Large intestine (tissue), 3 donors: ENCODE measurements at regions not wholly inside any gene's neighbourhood (a gene's known extent, or its start where the extent isn't known, plus 50 kb on each side); places are given as distances from the start of the nearest gene placed in this dataset.

Experiments
- DNase-seq, 2 donors: peaks; one replicate each; pipeline versions ENCODE4 v3.0.0 to v3.0.0-alpha.2; 2013
- H3K27ac ChIP-seq: one replicate; pipeline ENCODE4 v1.5.1; 2013; ENCODE audit warnings: low read length
- H3K27me3 ChIP-seq: 2 replicates; pipeline ENCODE4 v1.6.1; 2013; ENCODE audit warnings: low read length; ENCODE audit not compliant: control insufficient read depth, insufficient read depth
- H3K36me3 ChIP-seq: 2 replicates; pipeline ENCODE4 v1.6.1; 2013; ENCODE audit warnings: low read length; ENCODE audit not compliant: control insufficient read depth, insufficient read depth
- H3K4me1 ChIP-seq: one replicate; pipeline ENCODE4 v1.6.1; 2013; ENCODE audit warnings: low read length; ENCODE audit not compliant: control insufficient read depth, insufficient read depth
- H3K4me3 ChIP-seq: one replicate; pipeline ENCODE4 v1.5.1; 2013; ENCODE audit warnings: low read length
- H3K9me3 ChIP-seq: one replicate; pipeline ENCODE4 v1.6.1; 2013; ENCODE audit warnings: mild to moderate bottlenecking, low read depth, low read length, moderate library complexity; ENCODE audit not compliant: control insufficient read depth
- WGBS: methylation state at CpG from one replicate; pipeline ENCODE4 v1.1.5; 2013; ENCODE audit warnings: low lambda C conversion rate; ENCODE audit not compliant: insufficient coverage; 5-methylcytosine and 5-hydroxymethylcytosine counted together

DNA sequence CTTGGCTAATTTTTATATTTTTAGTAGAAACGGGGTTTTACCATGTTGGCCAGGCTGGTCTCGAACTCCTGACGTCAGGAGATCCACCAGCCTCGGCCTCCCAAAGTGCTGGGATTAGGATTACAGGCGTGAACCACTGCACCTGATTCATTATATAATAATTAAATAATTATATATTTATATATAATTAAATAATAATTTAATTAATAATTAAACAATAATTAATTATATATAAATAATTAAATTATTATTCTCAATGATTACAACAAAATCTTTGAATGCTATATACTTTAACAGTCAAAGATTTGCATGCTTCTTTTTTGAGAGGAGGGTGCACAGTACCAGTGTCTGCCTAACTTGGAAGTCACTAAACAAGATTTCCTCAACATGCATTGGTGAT is 872.3 kb downstream of the EFNB2 start:
- Histone ChIP-seq H3K9me3 (no peaks in the 10 kb centered on the region), H3K4me3 (no peak overlapping the region), H3K27me3 (no peaks in the 10 kb centered on the region), H3K27ac (no peak overlapping the region), H3K4me1 (no peaks in the 10 kb centered on the region), H3K36me3 (no peaks in the 10 kb centered on the region)
- no peak for DNase-seq
- WGBS = no CpG with 5 or more reads among the region's 5 CpGs

DNA sequence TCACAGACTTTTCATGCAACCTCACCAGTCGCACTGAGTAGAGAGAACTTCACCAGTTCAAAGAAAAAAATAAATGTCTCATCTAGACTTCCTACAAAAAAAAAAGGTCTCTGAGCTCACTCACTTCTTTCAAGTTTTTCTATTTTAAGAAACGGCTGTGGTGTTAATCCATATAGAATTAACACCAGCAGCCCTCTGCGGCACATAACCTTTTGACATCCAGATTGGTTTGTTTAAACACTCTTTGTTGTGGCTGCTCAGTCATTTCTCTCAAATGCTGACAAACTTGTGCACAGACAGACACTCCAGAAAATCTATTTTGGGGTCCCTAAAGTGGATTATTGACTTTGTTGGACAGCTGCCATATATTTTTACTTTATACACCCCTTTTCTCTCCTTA is 874.9 kb downstream of the EFNB2 start:
- Histone ChIP-seq H3K4me1 (no peaks in the 10 kb centered on the region), H3K4me3 (no peak overlapping the region), H3K36me3 (no peaks in the 10 kb centered on the region), H3K9me3 (no peaks in the 10 kb centered on the region), H3K27me3 (no peaks in the 10 kb centered on the region), H3K27ac (no peak overlapping the region)
- WGBS = 67% methylated on average over 1 of the region's 3 CpGs
- no peak for DNase-seq

GRCh38 chr13:105658431-105658830 is 877.0 kb downstream of the EFNB2 start:
- DNase-seq = no peak
- H3K36me3 ChIP-seq = no peaks in the 10 kb centered on the region
- H3K9me3 ChIP-seq = no peaks in the 10 kb centered on the region
- no peak overlapping the region for H3K27ac ChIP-seq
- no peaks in the 10 kb centered on the region for H3K27me3 ChIP-seq
- no peaks in the 10 kb centered on the region for H3K4me1 ChIP-seq
- WGBS = 83% methylated on average over 2 of the region's 3 CpGs
- no peak overlapping the region for H3K4me3 ChIP-seq

GRCh38 chr13:105655046-105655445 is 880.4 kb downstream of the EFNB2 start:
- DNase-seq = no peak
- Histone ChIP-seq H3K27ac (no peak overlapping the region), H3K4me3 (no peak overlapping the region), H3K27me3 (no peaks in the 10 kb centered on the region), H3K4me1 (no peaks in the 10 kb centered on the region), H3K9me3 (no peaks in the 10 kb centered on the region), H3K36me3 (no peaks in the 10 kb centered on the region)
- WGBS = 80% methylated on average over 1 of the region's 2 CpGs

DNA sequence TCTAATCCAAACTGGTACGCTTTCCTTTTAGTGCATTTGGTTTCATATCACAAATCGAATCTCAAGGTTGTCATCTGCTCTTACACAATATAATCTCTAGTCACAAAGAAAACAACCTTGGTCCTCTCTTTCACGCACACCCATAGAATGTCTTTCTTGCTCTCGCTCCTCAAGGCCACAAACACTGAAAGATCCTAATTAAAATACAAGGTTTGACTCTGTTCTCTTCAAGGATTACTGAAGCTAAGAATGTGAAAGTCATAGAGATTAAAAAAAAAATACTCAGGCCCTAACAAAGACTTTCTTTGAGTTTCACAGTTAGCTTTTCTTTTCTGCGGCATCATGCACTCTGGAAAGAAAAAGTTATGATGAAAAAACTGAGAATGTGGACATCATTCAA is 891.5 kb downstream of the EFNB2 start:
- no peak for DNase-seq
- no peak overlapping the region for H3K27ac ChIP-seq
- no peaks in the 10 kb centered on the region for H3K36me3 ChIP-seq
- no peaks in the 10 kb centered on the region for H3K27me3 ChIP-seq
- no peaks in the 10 kb centered on the region for H3K4me1 ChIP-seq
- 92% methylated on average over 4 of the region's 5 CpGs for WGBS
- no peak overlapping the region for H3K4me3 ChIP-seq
- H3K9me3 ChIP-seq = no peaks in the 10 kb centered on the region

- WGBS = no CpG with 5 or more reads among the region's 8 CpGs
- Histone ChIP-seq H3K4me1 (no peaks in the 10 kb centered on the region), H3K27me3 (no peaks in the 10 kb centered on the region)
Observed at GRCh38 chr13:105642511-105642958, 892.9 kb downstream of the EFNB2 start.

DNA sequence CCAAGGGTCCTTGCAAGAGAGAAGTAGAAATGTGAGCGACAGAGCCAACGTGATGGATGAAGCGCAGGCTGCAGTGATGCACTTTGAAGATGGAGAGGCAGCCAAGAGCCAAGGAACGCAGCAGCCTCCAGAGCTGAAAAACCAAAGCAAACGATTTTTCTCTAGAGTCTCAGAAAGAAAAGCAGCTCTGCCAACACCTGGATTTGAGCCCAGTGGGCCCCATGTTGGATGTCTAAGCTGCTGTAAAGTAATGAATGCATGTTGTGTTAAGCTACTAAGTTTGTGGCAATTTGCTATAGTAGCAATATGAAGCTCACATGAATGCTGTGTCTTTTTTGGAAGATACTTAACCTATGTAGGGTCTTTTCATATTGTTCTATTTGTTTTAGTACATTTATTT is 894.3 kb downstream of the EFNB2 start:
- Histone ChIP-seq H3K4me3 (no peak overlapping the region), H3K27me3 (no peaks in the 10 kb centered on the region), H3K4me1 (no peaks in the 10 kb centered on the region), H3K36me3 (no peaks in the 10 kb centered on the region), H3K27ac (no peak overlapping the region), H3K9me3 (no peaks in the 10 kb centered on the region)
- no peak for DNase-seq
- WGBS = no CpG with 5 or more reads among the region's 5 CpGs

More at GRCh38 chr13:105642511-105642958, 892.9 kb downstream of the EFNB2 start:
- no peaks in the 10 kb centered on the region for H3K9me3 ChIP-seq
- H3K4me3 ChIP-seq = no peak overlapping the region
- no peak for DNase-seq
- H3K36me3 ChIP-seq = no peaks in the 10 kb centered on the region
- H3K27ac ChIP-seq = no peak overlapping the region

GRCh38 chr13:105638426-105638825 is 897.0 kb downstream of the EFNB2 start:
- no peaks in the 10 kb centered on the region for H3K4me1 ChIP-seq
- WGBS = 100% methylated on average over 2 of the region's 3 CpGs
- no peak for DNase-seq

GRCh38 chr13:105634059-105634458 is 901.4 kb downstream of the EFNB2 start:
- no peak overlapping the region for H3K27ac ChIP-seq
- no peak overlapping the region for H3K4me3 ChIP-seq
- H3K27me3 ChIP-seq = no peaks in the 10 kb centered on the region
- WGBS = no CpG with 5 or more reads among the region's 2 CpGs
- no peaks in the 10 kb centered on the region for H3K9me3 ChIP-seq
- H3K36me3 ChIP-seq = no peaks in the 10 kb centered on the region
- no peak for DNase-seq
- no peaks in the 10 kb centered on the region for H3K4me1 ChIP-seq

More at GRCh38 chr13:105638426-105638825, 897.0 kb downstream of the EFNB2 start:
- H3K9me3 ChIP-seq = no peaks in the 10 kb centered on the region
- no peak overlapping the region for H3K27ac ChIP-seq
- H3K4me3 ChIP-seq = no peak overlapping the region
- H3K27me3 ChIP-seq = no peaks in the 10 kb centered on the region
- no peaks in the 10 kb centered on the region for H3K36me3 ChIP-seq

DNA sequence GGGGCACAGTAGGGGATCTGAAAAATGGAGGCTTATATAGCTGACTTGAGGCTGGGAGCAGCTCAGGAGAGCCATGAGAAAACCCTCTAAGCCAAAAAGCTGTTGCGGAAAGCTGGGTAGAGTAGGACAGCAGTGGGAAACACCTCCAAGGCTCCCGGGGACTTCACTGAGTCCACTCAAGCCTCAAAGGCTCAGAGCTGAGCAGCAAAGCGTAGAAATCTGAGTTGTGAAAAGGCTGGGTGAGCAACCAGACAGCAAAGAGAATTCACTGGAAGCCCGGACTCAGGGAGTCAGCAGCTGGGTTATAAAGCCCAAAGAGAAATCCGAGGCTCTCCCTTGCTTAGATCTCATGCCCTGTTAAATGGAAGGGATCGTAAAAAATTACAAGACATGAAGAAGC is 905.0 kb downstream of the EFNB2 start:
- no peak overlapping the region for H3K27ac ChIP-seq
- H3K9me3 ChIP-seq = no peaks in the 10 kb centered on the region
- H3K27me3 ChIP-seq = no peaks in the 10 kb centered on the region
- WGBS = 76% methylated on average over 3 of the region's 6 CpGs
- H3K36me3 ChIP-seq = no peaks in the 10 kb centered on the region
- no peak overlapping the region for H3K4me3 ChIP-seq
- no peak for DNase-seq
- H3K4me1 ChIP-seq = no peaks in the 10 kb centered on the region

- no peak overlapping the region for H3K4me3 ChIP-seq
- no peaks in the 10 kb centered on the region for H3K27me3 ChIP-seq
- H3K9me3 ChIP-seq = no peaks in the 10 kb centered on the region
- WGBS = no CpG with 5 or more reads among the region's 7 CpGs
- H3K27ac ChIP-seq = no peak overlapping the region
- no peak for DNase-seq
- no peaks in the 10 kb centered on the region for H3K36me3 ChIP-seq
- no peaks in the 10 kb centered on the region for H3K4me1 ChIP-seq
Observed at GRCh38 chr13:105627270-105627669, 908.2 kb downstream of the EFNB2 start.
